HuH-7.5 (cell line): ENCODE measurements at regions not wholly inside any gene's neighbourhood (a gene's known extent, or its start where the extent isn't known, plus 50 kb on each side); places are given as distances from the start of the nearest gene placed in this dataset.
"Not testable (repeated sequence)": the region's sequence is repeated elsewhere in the genome, so short reads cannot be mapped to it uniquely, and the experiment has no call there.

Source experiments
- DNase-seq: peaks from one replicate; pipeline ENCODE4 v3.0.0; 2011; ENCODE audit warnings: low spot score

- not testable (repeated sequence) for DNase-seq
Measured at GRCh38 chr2:51774606-51775005, 742.7 kb upstream of the NRXN1 start.

- no peak for DNase-seq
Measured at GRCh38 chr2:51760441-51760840, 728.5 kb upstream of the NRXN1 start.

DNA sequence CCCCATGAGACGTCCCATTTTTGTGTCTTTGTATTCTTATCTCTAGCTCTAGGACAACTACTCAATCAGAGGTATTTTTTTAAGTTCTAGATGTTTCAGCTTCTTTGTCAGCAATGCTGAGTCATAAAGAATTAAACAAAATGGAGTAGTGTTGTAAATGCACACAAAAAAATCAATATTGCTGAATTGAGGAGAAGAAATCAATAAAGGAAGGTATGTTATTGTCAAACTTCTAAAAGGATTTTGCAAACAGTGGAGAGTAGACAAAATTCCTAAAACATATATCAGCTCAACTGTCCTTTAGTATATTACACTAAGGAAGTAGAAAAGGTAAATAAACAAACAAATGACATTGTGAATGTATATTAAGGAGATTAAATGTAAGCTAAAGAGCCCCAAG, 726.1 kb upstream of the NRXN1 start:
- DNase-seq, result no peak

DNA sequence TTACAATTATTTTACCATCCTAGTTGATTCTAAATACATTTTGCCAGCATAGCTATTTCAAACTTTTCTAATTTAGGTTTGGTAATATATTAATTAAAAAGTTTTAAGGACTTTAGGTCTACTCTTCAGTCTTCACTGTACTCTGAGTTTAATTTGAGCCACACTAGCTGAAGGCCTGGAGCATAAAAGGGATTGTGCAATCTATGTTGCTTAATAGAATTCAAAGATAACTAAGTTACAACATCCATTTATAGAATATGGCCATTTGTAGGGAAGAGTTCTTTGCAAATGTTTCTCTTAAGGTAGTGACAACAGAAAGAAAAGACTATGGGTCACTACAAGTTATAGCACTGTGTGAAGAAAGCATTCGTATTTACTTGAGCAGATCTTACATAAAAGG, 702.2 kb upstream of the NRXN1 start:
- no peak for DNase-seq

DNA sequence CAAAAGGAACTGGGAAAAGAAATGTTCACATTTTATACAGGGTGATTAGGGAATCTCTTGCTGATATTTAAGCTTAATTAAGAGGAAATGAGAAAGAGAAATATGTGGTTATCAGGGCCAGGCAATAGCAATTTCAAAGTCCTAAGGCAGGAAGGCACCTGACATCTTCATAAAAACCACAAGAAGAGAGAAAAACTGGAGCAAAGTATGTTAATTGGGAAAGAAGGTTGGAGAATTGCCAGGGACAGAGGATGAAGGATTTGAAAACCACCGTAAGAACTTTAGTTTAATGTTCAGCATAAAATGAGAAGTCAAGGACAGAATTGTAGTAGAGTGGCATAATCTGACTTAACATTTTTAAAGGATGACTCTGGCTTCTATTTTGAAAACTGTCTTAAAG, 691.8 kb upstream of the NRXN1 start:
- no peak for DNase-seq

DNA sequence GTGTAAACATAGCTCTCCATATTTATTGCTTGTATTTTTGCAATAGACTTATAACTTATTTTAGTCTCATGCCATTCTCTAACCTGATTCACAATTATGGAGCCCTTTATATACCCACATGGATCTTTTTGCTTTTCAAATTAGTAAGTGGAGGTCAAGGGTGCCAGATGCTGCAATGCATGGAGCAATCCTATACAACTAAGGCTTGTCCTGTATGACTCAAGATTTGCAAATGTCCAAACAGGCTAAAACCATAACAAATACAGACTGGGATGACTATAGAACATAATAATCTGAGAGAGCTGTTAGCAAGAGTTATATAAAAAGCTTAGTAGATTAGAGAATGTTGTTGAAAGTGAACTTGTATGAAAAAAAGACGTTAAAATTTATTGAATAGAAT, 690.4 kb upstream of the NRXN1 start:
- no peak for DNase-seq

- no peak for DNase-seq
Measured at GRCh38 chr2:51720826-51721225, 688.9 kb upstream of the NRXN1 start.

- no peak for DNase-seq
Measured at GRCh38 chr2:51718881-51719280, 686.9 kb upstream of the NRXN1 start.

DNA sequence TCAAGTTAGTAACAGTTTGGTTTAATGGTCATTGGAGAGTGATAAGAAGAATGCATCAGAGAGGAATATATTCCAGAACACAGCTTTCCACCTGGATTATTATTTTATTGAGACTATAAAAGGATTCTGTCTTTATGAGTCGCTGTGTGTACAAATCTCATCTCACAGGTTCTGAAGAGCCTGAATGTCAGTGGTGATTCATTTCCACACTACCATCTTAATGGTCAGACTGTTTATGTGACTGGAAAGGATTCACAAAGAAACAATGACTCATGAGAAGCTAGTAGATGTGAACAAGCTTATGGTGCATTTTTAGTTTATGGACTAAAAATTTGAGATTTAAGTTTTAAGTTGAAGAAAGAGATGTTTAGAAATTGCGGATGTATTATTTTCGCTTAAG, 685.4 kb upstream of the NRXN1 start:
- no peak for DNase-seq

GRCh38 chr2:51711766-51712165, 679.8 kb upstream of the NRXN1 start:
- DNase-seq, result no peak

- DNase-seq, result no peak
Measured at GRCh38 chr2:51710222-51710621, 678.3 kb upstream of the NRXN1 start.

DNA sequence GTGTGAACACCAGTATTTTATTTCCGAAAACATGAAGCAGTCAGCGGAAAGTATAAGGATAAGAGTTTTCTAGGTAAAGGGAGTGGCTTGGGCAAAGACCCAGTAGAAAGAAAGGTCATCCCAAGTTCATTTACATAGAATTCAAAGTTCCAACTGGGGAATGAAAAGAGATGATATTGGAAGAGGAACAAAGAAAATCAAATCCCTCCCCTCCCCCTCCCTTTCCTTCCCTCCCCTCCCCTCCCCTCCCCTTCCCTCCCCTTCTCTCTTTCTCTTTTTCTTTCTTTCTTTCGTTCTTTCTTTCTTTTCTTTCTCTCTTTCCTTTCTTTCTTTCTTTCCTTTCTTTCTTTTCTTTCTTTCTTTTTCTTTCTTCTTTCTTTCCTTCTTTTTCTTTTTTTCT, 675.7 kb upstream of the NRXN1 start:
- no peak for DNase-seq

DNA sequence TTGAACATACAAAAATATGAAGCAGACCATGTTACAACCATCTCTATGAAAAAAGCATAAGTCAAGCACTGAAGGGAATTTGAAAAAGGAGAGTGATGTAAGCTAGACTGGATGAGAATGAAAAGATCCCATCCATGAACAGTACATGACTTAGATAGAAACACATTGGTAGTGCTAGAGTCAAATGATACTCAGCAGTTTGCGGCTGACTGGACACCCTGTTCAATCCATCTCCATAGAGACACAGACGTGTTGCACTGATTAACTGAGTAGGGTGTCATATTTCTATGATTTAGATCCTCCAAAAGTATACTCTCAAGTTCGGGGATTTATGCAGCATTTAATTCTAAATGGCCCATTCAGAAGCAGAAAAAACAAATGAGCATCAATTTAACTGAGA, 674.3 kb upstream of the NRXN1 start:
- no peak for DNase-seq

- no peak for DNase-seq
Measured at GRCh38 chr2:51705417-51705816, 673.5 kb upstream of the NRXN1 start.

- DNase-seq, result no peak
Measured at GRCh38 chr2:51698021-51698420, 666.1 kb upstream of the NRXN1 start.

DNA sequence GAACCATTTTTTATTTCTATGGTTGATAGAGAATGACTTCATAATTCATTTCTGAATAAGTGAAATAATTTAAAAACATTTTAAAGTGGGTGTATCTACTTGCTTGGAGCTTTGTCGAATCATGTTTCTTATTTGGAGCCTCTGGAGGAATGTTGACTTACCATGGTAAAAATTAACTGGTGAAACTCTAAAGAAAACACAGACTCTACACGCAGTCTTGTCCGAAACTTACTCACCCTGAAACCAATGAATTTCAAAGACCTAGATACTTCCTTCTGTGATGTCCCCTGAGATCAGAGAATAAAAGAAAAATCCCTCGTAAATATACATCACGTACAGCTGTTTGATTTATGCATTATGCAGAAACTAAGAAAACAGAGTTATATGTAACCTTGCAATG, 665.2 kb upstream of the NRXN1 start:
- no peak for DNase-seq

DNA sequence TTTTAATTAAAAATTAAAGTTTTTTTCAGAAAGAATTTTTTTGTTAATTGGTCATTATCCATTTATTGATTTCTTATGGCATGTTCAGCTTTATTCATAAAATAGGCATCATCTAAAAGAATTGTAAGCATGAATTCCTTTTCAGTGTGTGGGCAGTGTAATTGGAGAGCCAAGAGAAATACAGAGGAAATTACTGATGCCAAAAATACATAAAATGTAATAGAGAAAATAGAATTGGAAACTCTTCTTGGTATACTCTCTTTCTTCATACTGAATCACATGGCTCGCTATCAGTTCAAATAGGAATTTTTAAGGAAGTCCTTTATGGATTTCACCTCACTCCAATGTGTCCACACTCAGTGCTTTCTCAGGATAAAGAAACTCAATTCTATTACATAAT, 663.6 kb upstream of the NRXN1 start:
- DNase-seq, result no peak

GRCh38 chr2:51693640-51694039, 661.7 kb upstream of the NRXN1 start:
- DNase-seq, result no peak

DNA sequence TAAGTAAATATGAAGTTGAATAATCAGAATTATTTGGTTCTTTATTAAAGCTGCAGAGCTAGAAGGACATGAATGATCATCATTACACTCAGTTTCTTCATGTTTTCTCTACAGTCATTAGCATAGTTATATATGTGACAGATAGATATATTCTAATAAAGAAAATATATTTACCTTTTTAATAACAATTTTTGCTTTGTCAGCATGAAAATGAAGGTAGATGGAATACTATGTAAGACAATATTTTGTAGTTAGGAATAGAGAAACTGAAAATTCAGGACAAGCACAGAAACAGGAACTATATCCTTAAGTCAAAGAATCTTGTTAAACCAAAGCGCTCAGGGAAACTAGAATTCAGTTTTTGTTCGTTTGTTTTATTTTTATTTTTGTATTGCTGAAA, 649.9 kb upstream of the NRXN1 start:
- no peak for DNase-seq

DNA sequence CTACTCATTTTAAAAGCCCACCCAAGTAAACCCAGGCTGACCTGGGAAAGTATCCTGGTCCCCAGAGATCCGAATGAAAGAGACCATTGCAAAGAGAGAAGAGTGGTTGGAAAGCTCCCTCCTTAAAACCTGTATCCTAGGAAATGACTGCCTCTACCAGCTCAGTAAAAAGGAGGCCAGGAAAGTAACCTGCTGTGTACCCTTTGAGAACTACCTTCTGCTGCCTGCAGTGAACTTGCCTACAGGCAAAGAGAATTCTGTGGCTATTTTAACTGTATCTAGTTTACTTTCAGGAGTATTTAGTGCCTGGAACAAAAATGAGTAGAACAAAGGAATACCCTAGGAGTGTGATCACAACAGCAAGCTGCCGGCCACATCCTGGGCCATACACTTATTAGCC, 641.7 kb upstream of the NRXN1 start:
- DNase-seq, result no peak

- DNase-seq, result no peak
Measured at GRCh38 chr2:51667679-51668078, 635.7 kb upstream of the NRXN1 start.

GRCh38 chr2:51662187-51662586, 630.3 kb upstream of the NRXN1 start:
- no peak for DNase-seq

- DNase-seq, result no peak
Measured at GRCh38 chr2:51657849-51658248, 625.9 kb upstream of the NRXN1 start.

DNA sequence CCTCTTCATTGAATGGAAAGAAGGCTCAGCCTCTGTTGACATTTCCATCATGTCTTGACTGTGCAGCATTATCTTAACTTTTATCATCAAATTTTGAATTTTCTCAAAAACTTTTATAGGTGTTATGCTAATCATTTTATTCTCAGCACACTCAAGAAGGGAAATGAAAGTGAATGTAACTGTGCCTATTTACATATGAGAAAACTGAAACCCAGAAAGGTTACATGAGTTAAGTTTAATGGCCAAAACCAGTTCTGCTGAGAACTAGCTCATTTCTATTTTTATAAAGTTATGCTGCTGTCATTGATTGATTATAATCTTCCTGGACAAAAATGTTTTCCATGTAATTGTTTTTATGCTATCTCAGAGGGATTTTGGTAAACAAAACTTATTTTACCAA, 618.8 kb upstream of the NRXN1 start:
- no peak for DNase-seq

GRCh38 chr2:51649366-51649765, 617.4 kb upstream of the NRXN1 start:
- DNase-seq, result no peak
